CD14-positive monocyte (primary cell): ENCODE measurements at regions not wholly inside any gene's neighbourhood (a gene's known extent, or its start where the extent isn't known, plus 50 kb on each side); places are given as distances from the start of the nearest gene placed in this dataset.

Experiments
- DNase-seq, 3 donors: peaks; one replicate each; pipeline ENCODE4 v3.0.0-alpha.2; 2011 to 2022
- H2AFZ ChIP-seq: 2 replicates; pipeline ENCODE4 v1.6.0; 2012; ENCODE audit warnings: mild to moderate bottlenecking, low read depth, low read length, inconsistent platforms; ENCODE audit not compliant: insufficient read depth, poor library complexity, severe bottlenecking
- H3K27ac ChIP-seq, 2 donors: 1 replicate in 1 of 2; 2 replicates in 1 of 2; pipeline ENCODE4 v1.5.1; 2012 to 2013; ENCODE audit warnings: low read length in 2 of 2, control low read depth in 1 of 2, inconsistent platforms in 1 of 2, low read depth in 1 of 2, mild to moderate bottlenecking in 1 of 2
- H3K27me3 ChIP-seq, 2 donors: one replicate each; pipeline versions ENCODE4 v1.6.0 to v1.6.1; 2011 to 2013; ENCODE audit warnings: low read length in 2 of 2; ENCODE audit not compliant: control insufficient read depth in 2 of 2, insufficient read depth in 2 of 2
- H3K36me3 ChIP-seq, 2 donors: replicated peaks in 1 of 2; 1 replicate in 1 of 2; 2 replicates in 1 of 2; pipeline versions ENCODE4 v1.5.1 to v1.6.1; 2012 to 2013; ENCODE audit warnings: low read length in 2 of 2, control low read depth in 1 of 2, inconsistent platforms in 1 of 2, mild to moderate bottlenecking in 1 of 2; ENCODE audit not compliant: insufficient read depth in 2 of 2, control insufficient read depth in 1 of 2
- H3K4me1 ChIP-seq, 2 donors: 1 replicate in 1 of 2; 2 replicates in 1 of 2; pipeline versions ENCODE4 v1.5.1 to v1.6.1; 2012 to 2013; ENCODE audit warnings: low read length in 2 of 2, control low read depth in 1 of 2, inconsistent platforms in 1 of 2, mild to moderate bottlenecking in 1 of 2, moderate library complexity in 1 of 2; ENCODE audit not compliant: insufficient read depth in 2 of 2, control insufficient read depth in 1 of 2
- H3K4me2 ChIP-seq: replicated peaks from 2 replicates; pipeline ENCODE3; 2012; ENCODE audit warnings: low read length, moderate library complexity, mild to moderate bottlenecking; ENCODE audit not compliant: poor library complexity, severe bottlenecking; ENCODE audit errors: extremely low read depth
- H3K4me3 ChIP-seq, 3 experiments: fragments of 200-600 bp in 1 of 3; sonication (generic) in 1 of 3; replicated peaks in 1 of 3; 1 replicate in 2 of 3; 2 replicates in 1 of 3; pipeline ENCODE4 v1.5.1; 2011 to 2013; ENCODE audit warnings: low read length in 3 of 3, mild to moderate bottlenecking in 3 of 3, control low read depth in 2 of 3, low read depth in 2 of 3, inconsistent platforms in 1 of 3, moderate library complexity in 1 of 3
- H3K79me2 ChIP-seq: 2 replicates; pipeline ENCODE4 v1.6.0; 2012; ENCODE audit warnings: mild to moderate bottlenecking, control low read depth, inconsistent platforms, low read length, moderate library complexity; ENCODE audit not compliant: insufficient read depth
- H3K9ac ChIP-seq: 2 replicates; pipeline ENCODE4 v1.6.0; 2017; ENCODE audit warnings: low read length, mild to moderate bottlenecking; ENCODE audit not compliant: insufficient read depth, poor library complexity, severe bottlenecking
- H3K9me3 ChIP-seq, 2 donors: replicated peaks in 1 of 2; 1 replicate in 1 of 2; 2 replicates in 1 of 2; pipeline versions ENCODE4 v1.5.1 to v1.6.1; 2012 to 2013; ENCODE audit warnings: low read length in 2 of 2, control low read depth in 1 of 2; ENCODE audit not compliant: control insufficient read depth in 1 of 2, insufficient read depth in 1 of 2
- H4K20me1 ChIP-seq: 2 replicates; pipeline ENCODE4 v1.6.0; 2012; ENCODE audit warnings: mild to moderate bottlenecking, low read length, control low read depth, moderate library complexity; ENCODE audit not compliant: insufficient read depth
- H3K27ac Mint-ChIP-seq, 7 donors: one replicate each; pipeline ENCODE4 v1.8.0; 2020; ENCODE audit warnings: mild to moderate bottlenecking in 7 of 7, mixed read lengths in 7 of 7, moderate library complexity in 6 of 7, inconsistent platforms in 2 of 7
- H3K27me3 Mint-ChIP-seq, 3 donors: one replicate each; pipeline ENCODE4 v1.8.0; 2021 to 2022; ENCODE audit warnings: low read depth in 3 of 3, mild to moderate bottlenecking in 3 of 3, mixed read lengths in 3 of 3, moderate library complexity in 3 of 3, inconsistent platforms in 1 of 3
- H3K36me3 Mint-ChIP-seq, 2 donors: one replicate each; pipeline ENCODE4 v1.8.0; 2020; ENCODE audit warnings: mixed read lengths in 2 of 2, inconsistent platforms in 1 of 2, mild to moderate bottlenecking in 1 of 2
- H3K4me1 Mint-ChIP-seq: one replicate; pipeline ENCODE4 v1.8.0; 2020; ENCODE audit warnings: mild to moderate bottlenecking, mixed read lengths
- H3K4me3 Mint-ChIP-seq, 2 donors: one replicate each; pipeline ENCODE4 v1.8.0; 2020; ENCODE audit warnings: mild to moderate bottlenecking in 2 of 2, mixed read lengths in 2 of 2, moderate library complexity in 1 of 2
- H3K9me3 Mint-ChIP-seq, 7 donors: one replicate each; pipeline ENCODE4 v1.8.0; 2020 to 2022; ENCODE audit warnings: mixed read lengths in 7 of 7, mild to moderate bottlenecking in 6 of 7, moderate library complexity in 6 of 7, inconsistent platforms in 2 of 7
- CTCF ChIP-seq: fragments of 200-600 bp; IDR thresholded peaks from one replicate; pipeline ENCODE4 v1.8.0; 2022; ENCODE audit warnings: antibody characterized with exemption, mild to moderate bottlenecking
- WGBS: methylation state at CpG from one replicate; pipeline ENCODE4 v1.1.5; 2013; ENCODE audit warnings: missing lambda C conversion rate; ENCODE audit not compliant: insufficient coverage; 5-methylcytosine and 5-hydroxymethylcytosine counted together
- intact Hi-C, 2 donors: fragments of 100-400 bp; cut with micrococcal nuclease; formaldehyde crosslinking; loops; one replicate each; pipeline versions ENCODE4 v1.15.0 to v1.15.1; 2023

GRCh38 chr4:28225050-28225449 is 1364.4 kb downstream of the STIM2 start:
- Histone ChIP-seq H3K27me3 (no peaks in the 10 kb centered on the region), H2AFZ (no peak overlapping the region), H3K4me3 (no peak overlapping the region), H4K20me1 (no peaks in the 10 kb centered on the region), H3K9ac (no peak overlapping the region), H3K79me2 (no peaks in the 10 kb centered on the region), H3K27ac (no peak overlapping the region), H3K36me3 (no peaks in the 10 kb centered on the region), H3K9me3 (no peaks in the 10 kb centered on the region), H3K4me1 (no peaks in the 10 kb centered on the region), H3K4me2 (no peak overlapping the region)
- peaks cover 0 to 7% (median 0%) of the 10 kb centered on the region in 7 donors for H3K9me3 Mint-ChIP-seq
- no peak overlapping the region for H3K27ac Mint-ChIP-seq
- H3K36me3 Mint-ChIP-seq, result no peaks in the 10 kb centered on the region
- DNase-seq, result no peak
- WGBS, result no CpG with 5 or more reads among the region's 2 CpGs
- no peak for TF ChIP-seq CTCF
- H3K4me3 Mint-ChIP-seq, result no peak overlapping the region
- no peaks in the 10 kb centered on the region for H3K4me1 Mint-ChIP-seq
- H3K27me3 Mint-ChIP-seq, result peaks cover 0 to 2% (median 0%) of the 10 kb centered on the region in 3 donors
- intact Hi-C loops, result no loop called here

GRCh38 chr4:28225689-28226353 is 1365.2 kb downstream of the STIM2 start:
- Histone ChIP-seq H3K4me3 (no peak overlapping the region), H3K27ac (no peak overlapping the region), H3K36me3 (no peaks in the 10 kb centered on the region), H3K4me1 (no peaks in the 10 kb centered on the region), H3K9me3 (no peaks in the 10 kb centered on the region), H3K79me2 (no peaks in the 10 kb centered on the region), H3K4me2 (no peak overlapping the region), H2AFZ (no peak overlapping the region), H3K27me3 (no peaks in the 10 kb centered on the region), H3K9ac (no peak overlapping the region), H4K20me1 (no peaks in the 10 kb centered on the region)
- intact Hi-C loops, result no loop called here
- H3K36me3 Mint-ChIP-seq, result no peaks in the 10 kb centered on the region
- TF ChIP-seq CTCF, result no peak
- no peak overlapping the region for H3K27ac Mint-ChIP-seq
- no peaks in the 10 kb centered on the region for H3K4me1 Mint-ChIP-seq
- H3K27me3 Mint-ChIP-seq, result no peaks in the 10 kb centered on the region
- H3K4me3 Mint-ChIP-seq, result no peak overlapping the region
- no CpG with 5 or more reads among the region's 4 CpGs for WGBS
- peaks cover 0 to 4% (median 0%) of the 10 kb centered on the region in 7 donors for H3K9me3 Mint-ChIP-seq
- DNase-seq, result no peak
